Mesendoderm (in vitro differentiated cells): ENCODE measurements at regions not wholly inside any gene's neighbourhood (a gene's known extent, or its start where the extent isn't known, plus 50 kb on each side); places are given as distances from the start of the nearest gene placed in this dataset.

Experiments
- DNase-seq: peaks from one replicate; pipeline ENCODE4 v3.0.0; 2013
- H2AK5ac ChIP-seq: 2 replicates; pipeline ENCODE4 v1.6.1; 2013; ENCODE audit warnings: low read length, inconsistent platforms
- H2BK120ac ChIP-seq: 2 replicates; pipeline ENCODE4 v1.6.1; 2013; ENCODE audit warnings: low read depth, mild to moderate bottlenecking, low read length, moderate library complexity, mixed read lengths
- H2BK15ac ChIP-seq: replicated peaks from 2 replicates; pipeline ENCODE4 v1.6.1; 2013; ENCODE audit warnings: low read depth, mild to moderate bottlenecking, moderate library complexity
- H2BK5ac ChIP-seq: 2 replicates; pipeline ENCODE4 v1.6.1; 2013; ENCODE audit warnings: low read length, inconsistent platforms
- H3K18ac ChIP-seq: 2 replicates; pipeline ENCODE4 v1.6.1; 2013; ENCODE audit warnings: mild to moderate bottlenecking, low read length, mixed read lengths
- H3K23ac ChIP-seq: one replicate; pipeline ENCODE4 v1.6.1; 2013; ENCODE audit warnings: low read length
- H3K27ac ChIP-seq: 2 replicates; pipeline ENCODE4 v1.5.1; 2013; ENCODE audit warnings: low read depth, mild to moderate bottlenecking, inconsistent platforms, low read length, moderate library complexity
- H3K27me3 ChIP-seq: 2 replicates; pipeline ENCODE4 v1.6.1; 2013; ENCODE audit warnings: low read length, control low read depth, mild to moderate bottlenecking, inconsistent platforms; ENCODE audit not compliant: insufficient read depth, poor library complexity
- H3K36me3 ChIP-seq: 2 replicates; pipeline ENCODE4 v1.6.1; 2013; ENCODE audit warnings: low read length, inconsistent platforms; ENCODE audit not compliant: control insufficient read depth, insufficient read depth
- H3K4ac ChIP-seq: one replicate; pipeline ENCODE4 v1.6.1; 2013; ENCODE audit warnings: low read depth, mild to moderate bottlenecking, low read length, moderate library complexity
- H3K4me1 ChIP-seq: 2 replicates; pipeline ENCODE4 v1.6.1; 2013; ENCODE audit warnings: low read depth, low read length, inconsistent platforms; ENCODE audit not compliant: control insufficient read depth
- H3K4me2 ChIP-seq: 2 replicates; pipeline ENCODE4 v1.6.1; 2013; ENCODE audit warnings: low read length
- H3K4me3 ChIP-seq: 2 replicates; pipeline ENCODE4 v1.5.1; 2013; ENCODE audit warnings: mild to moderate bottlenecking, low read length
- H3K56ac ChIP-seq: one replicate; pipeline ENCODE4 v1.6.1; 2013; ENCODE audit warnings: low read length
- H3K79me1 ChIP-seq: 2 replicates; pipeline ENCODE4 v1.6.1; 2013; ENCODE audit warnings: low read length, inconsistent platforms
- H3K79me2 ChIP-seq: 2 replicates; pipeline ENCODE4 v1.6.1; 2013; ENCODE audit warnings: mild to moderate bottlenecking, low read length; ENCODE audit not compliant: control insufficient read depth, insufficient read depth
- H3K9ac ChIP-seq: 2 replicates; pipeline ENCODE4 v1.6.1; 2013; ENCODE audit warnings: low read length, inconsistent platforms
- H4K5ac ChIP-seq: one replicate; pipeline ENCODE4 v1.6.1; 2013; ENCODE audit warnings: low read length
- H4K8ac ChIP-seq: one replicate; pipeline ENCODE4 v1.6.1; 2013; ENCODE audit warnings: low read depth, mild to moderate bottlenecking, control low read depth, low read length, moderate library complexity
- WGBS: extraction: QIAGEN DNeasy Blood & Tissue Kit; methylation state at CpG from one replicate; pipeline ENCODE4 v1.1.7; 2013; ENCODE audit warnings: low lambda C conversion rate, missing lambda C conversion rate; ENCODE audit not compliant: insufficient coverage; ENCODE audit errors: extremely low coverage; 5-methylcytosine and 5-hydroxymethylcytosine counted together

- Histone ChIP-seq H3K4me3 (no peak overlapping the region), H3K4ac (no peak overlapping the region), H4K5ac (no peak overlapping the region), H4K8ac (no peak overlapping the region), H2BK15ac (no peak overlapping the region), H3K9ac (no peak overlapping the region), H3K79me2 (no peaks in the 10 kb centered on the region), H2BK5ac (no peak overlapping the region), H3K79me1 (no peaks in the 10 kb centered on the region), H3K4me1 (no peaks in the 10 kb centered on the region), H3K36me3 (no peaks in the 10 kb centered on the region), H2BK120ac (no peak overlapping the region), H2AK5ac (no peak overlapping the region), H3K4me2 (no peak overlapping the region), H3K18ac (no peak overlapping the region), H3K27me3 (no peaks in the 10 kb centered on the region), H3K27ac (no peak overlapping the region), H3K56ac (no peak overlapping the region), H3K23ac (no peak overlapping the region)
- WGBS, result no CpG with 5 or more reads among the region's 19 CpGs
- no peak for DNase-seq
Measured at GRCh38 chr6:4401408-4402368, 266.3 kb upstream of the ECI2 start.

- Histone ChIP-seq H3K27me3 (no peaks in the 10 kb centered on the region), H3K18ac (no peak overlapping the region), H3K4me1 (no peaks in the 10 kb centered on the region), H2BK5ac (no peak overlapping the region), H4K5ac (no peak overlapping the region), H3K23ac (no peak overlapping the region), H3K56ac (no peak overlapping the region), H2BK15ac (no peak overlapping the region), H3K9ac (no peak overlapping the region), H3K4me2 (no peak overlapping the region), H3K27ac (no peak overlapping the region), H3K79me1 (no peaks in the 10 kb centered on the region), H3K4me3 (no peak overlapping the region), H3K79me2 (no peaks in the 10 kb centered on the region), H3K4ac (no peak overlapping the region), H4K8ac (no peak overlapping the region), H2AK5ac (no peak overlapping the region), H3K36me3 (no peaks in the 10 kb centered on the region), H2BK120ac (no peak overlapping the region)
- no peak for DNase-seq
- WGBS, result no CpG with 5 or more reads among the region's 2 CpGs
Measured at GRCh38 chr6:4399656-4400055, 264.3 kb upstream of the ECI2 start.

GRCh38 chr6:4398791-4399190 lies 263.4 kb upstream of the ECI2 start:
- Histone ChIP-seq H4K8ac (no peak overlapping the region), H3K4me3 (no peak overlapping the region), H3K27me3 (no peaks in the 10 kb centered on the region), H2BK15ac (no peak overlapping the region), H3K23ac (no peak overlapping the region), H3K4ac (no peak overlapping the region), H3K4me2 (no peak overlapping the region), H4K5ac (no peak overlapping the region), H2BK120ac (no peak overlapping the region), H2BK5ac (no peak overlapping the region), H3K79me2 (no peaks in the 10 kb centered on the region), H3K9ac (no peak overlapping the region), H3K4me1 (no peaks in the 10 kb centered on the region), H3K79me1 (no peaks in the 10 kb centered on the region), H2AK5ac (no peak overlapping the region), H3K27ac (no peak overlapping the region), H3K18ac (no peak overlapping the region), H3K56ac (no peak overlapping the region), H3K36me3 (no peaks in the 10 kb centered on the region)
- WGBS, result no CpG with 5 or more reads among the region's 3 CpGs
- DNase-seq, result no peak

GRCh38 chr6:4397307-4397706 lies 261.9 kb upstream of the ECI2 start:
- Histone ChIP-seq H3K56ac (no peak overlapping the region), H3K18ac (no peak overlapping the region), H3K4me2 (no peak overlapping the region), H3K79me2 (no peaks in the 10 kb centered on the region), H3K27me3 (no peaks in the 10 kb centered on the region), H3K4ac (no peak overlapping the region), H2BK120ac (no peak overlapping the region), H3K9ac (no peak overlapping the region), H3K27ac (no peak overlapping the region), H4K5ac (no peak overlapping the region), H2BK5ac (no peak overlapping the region), H2BK15ac (no peak overlapping the region), H4K8ac (no peak overlapping the region), H2AK5ac (no peak overlapping the region), H3K36me3 (no peaks in the 10 kb centered on the region), H3K79me1 (no peaks in the 10 kb centered on the region), H3K4me1 (no peaks in the 10 kb centered on the region), H3K23ac (no peak overlapping the region), H3K4me3 (no peak overlapping the region)
- DNase-seq, result no peak
- WGBS, result no CpG with 5 or more reads among the region's 5 CpGs

- Histone ChIP-seq H2BK120ac (no peak overlapping the region), H3K56ac (no peak overlapping the region), H4K5ac (no peak overlapping the region), H2BK15ac (no peak overlapping the region), H3K4me3 (no peak overlapping the region), H3K27ac (no peak overlapping the region), H3K79me2 (no peaks in the 10 kb centered on the region), H3K27me3 (no peaks in the 10 kb centered on the region), H3K4ac (no peak overlapping the region), H3K4me2 (no peak overlapping the region), H3K23ac (no peak overlapping the region), H2BK5ac (no peak overlapping the region), H3K36me3 (no peaks in the 10 kb centered on the region), H4K8ac (no peak overlapping the region), H3K18ac (no peak overlapping the region), H3K9ac (no peak overlapping the region), H3K4me1 (no peaks in the 10 kb centered on the region), H2AK5ac (no peak overlapping the region), H3K79me1 (no peaks in the 10 kb centered on the region)
- no peak for DNase-seq
- WGBS, result no CpG with 5 or more reads among the region's 2 CpGs
Measured at GRCh38 chr6:4396044-4396443, 260.7 kb upstream of the ECI2 start.

- no peak overlapping the region for H3K9ac ChIP-seq
- no CpG with 5 or more reads among the region's 1 CpG for WGBS
- H3K4me3 ChIP-seq, result no peak overlapping the region
Measured at GRCh38 chr6:4395386-4395785, 260.0 kb upstream of the ECI2 start.

More at GRCh38 chr6:4395386-4395785, 260.0 kb upstream of the ECI2 start:
- no peaks in the 10 kb centered on the region for H3K27me3 ChIP-seq
- H4K8ac ChIP-seq, result no peak overlapping the region
- H3K4me1 ChIP-seq, result no peaks in the 10 kb centered on the region
- H3K27ac ChIP-seq, result no peak overlapping the region
- no peaks in the 10 kb centered on the region for H3K36me3 ChIP-seq
- H3K79me2 ChIP-seq, result no peaks in the 10 kb centered on the region
- no peak overlapping the region for H2BK15ac ChIP-seq
- no peak overlapping the region for H3K23ac ChIP-seq
- no peak for DNase-seq
- H3K4ac ChIP-seq, result no peak overlapping the region
- H2BK120ac ChIP-seq, result no peak overlapping the region
- H3K56ac ChIP-seq, result no peak overlapping the region
- no peak overlapping the region for H2BK5ac ChIP-seq
- H3K79me1 ChIP-seq, result no peaks in the 10 kb centered on the region
- H4K5ac ChIP-seq, result no peak overlapping the region
- H3K18ac ChIP-seq, result no peak overlapping the region
- no peak overlapping the region for H2AK5ac ChIP-seq
- no peak overlapping the region for H3K4me2 ChIP-seq
